Vagina (tissue), 2 donors: ENCODE measurements at regions not wholly inside any gene's neighbourhood (a gene's known extent, or its start where the extent isn't known, plus 50 kb on each side); places are given as distances from the start of the nearest gene placed in this dataset.

ENCODE experiments used
- DNase-seq, 2 donors: peaks; one replicate each; pipeline ENCODE4 v3.0.0-alpha.2; 2017; ENCODE audit errors: extremely low spot score in 2 of 2
- H3K27ac ChIP-seq: fragments of 200-600 bp; sonication (generic); one replicate; pipeline ENCODE4 v1.5.1; 2019
- H3K27me3 ChIP-seq: fragments of 200-600 bp; sonication (generic); one replicate; pipeline ENCODE4 v1.5.1; 2019
- H3K36me3 ChIP-seq, 2 donors: fragments of 200-600 bp; sonication (generic); one replicate each; pipeline ENCODE4 v1.5.1; 2017 to 2019
- H3K4me1 ChIP-seq: fragments of 200-600 bp; sonication (generic); one replicate; pipeline ENCODE4 v1.5.1; 2019
- H3K4me3 ChIP-seq, 2 donors: fragments of 200-600 bp; sonication (generic); 1 replicate in 1 of 2; 2 replicates in 1 of 2; pipeline ENCODE4 v1.5.1; 2016 to 2019
- H3K9me3 ChIP-seq: fragments of 200-600 bp; sonication (generic); one replicate; pipeline ENCODE4 v1.5.1; 2019
- POLR2A ChIP-seq, 2 donors: fragments of 450-650 bp; IDR thresholded peaks; one replicate each; pipeline ENCODE4 v1.6.1; 2017; ENCODE audit warnings: antibody characterized with exemption in 2 of 2, mild to moderate bottlenecking in 2 of 2, moderate library complexity in 2 of 2
- POLR2AphosphoS5 ChIP-seq, 2 donors: sonication (generic); formaldehyde crosslinking; IDR thresholded peaks; one replicate each; pipeline ENCODE4 v1.9.0; 2017; ENCODE audit warnings: antibody characterized with exemption in 2 of 2, mild to moderate bottlenecking in 2 of 2, low read depth in 1 of 2; ENCODE audit not compliant: insufficient read depth in 1 of 2
- intact Hi-C: fragments of 100-400 bp; cut with DNase I; formaldehyde crosslinking; loops from one replicate; pipeline ENCODE4 v1.15.1; 2023
- TF ChIP-seq, protein P1 (sequence below), 3 experiments: fragments of 450-650 bp in 2 of 3; fragments of 200-600 bp in 1 of 3; sonication (generic) in 1 of 3; IDR thresholded peaks; one replicate each; pipeline ENCODE4 v1.5.1; 2017 to 2019; ENCODE audit warnings: antibody characterized with exemption in 3 of 3, mild to moderate bottlenecking in 2 of 3, moderate library complexity in 2 of 3

GRCh38 chr6:105569706-105570105, 166.8 kb upstream of the PREP start:
- DNase-seq = no peak
- H3K27ac ChIP-seq = no peak overlapping the region
- no peak for TF ChIP-seq POLR2A (IDR thresholded peaks at IDR 0.05)
- no peak for TF ChIP-seq POLR2AphosphoS5 (IDR thresholded peaks at IDR 0.05; ENCODE audit: insufficient read depth in 1 of 2, low read depth in 1 of 2)
- TF ChIP-seq, protein P1, sequence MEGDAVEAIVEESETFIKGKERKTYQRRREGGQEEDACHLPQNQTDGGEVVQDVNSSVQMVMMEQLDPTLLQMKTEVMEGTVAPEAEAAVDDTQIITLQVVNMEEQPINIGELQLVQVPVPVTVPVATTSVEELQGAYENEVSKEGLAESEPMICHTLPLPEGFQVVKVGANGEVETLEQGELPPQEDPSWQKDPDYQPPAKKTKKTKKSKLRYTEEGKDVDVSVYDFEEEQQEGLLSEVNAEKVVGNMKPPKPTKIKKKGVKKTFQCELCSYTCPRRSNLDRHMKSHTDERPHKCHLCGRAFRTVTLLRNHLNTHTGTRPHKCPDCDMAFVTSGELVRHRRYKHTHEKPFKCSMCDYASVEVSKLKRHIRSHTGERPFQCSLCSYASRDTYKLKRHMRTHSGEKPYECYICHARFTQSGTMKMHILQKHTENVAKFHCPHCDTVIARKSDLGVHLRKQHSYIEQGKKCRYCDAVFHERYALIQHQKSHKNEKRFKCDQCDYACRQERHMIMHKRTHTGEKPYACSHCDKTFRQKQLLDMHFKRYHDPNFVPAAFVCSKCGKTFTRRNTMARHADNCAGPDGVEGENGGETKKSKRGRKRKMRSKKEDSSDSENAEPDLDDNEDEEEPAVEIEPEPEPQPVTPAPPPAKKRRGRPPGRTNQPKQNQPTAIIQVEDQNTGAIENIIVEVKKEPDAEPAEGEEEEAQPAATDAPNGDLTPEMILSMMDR (IDR thresholded peaks at IDR 0.05) = no peak
- intact Hi-C loops = no loop called here
- H3K4me1 ChIP-seq = no peaks in the 10 kb centered on the region
- H3K27me3 ChIP-seq = no peaks in the 10 kb centered on the region
- H3K4me3 ChIP-seq = no peak overlapping the region
- H3K36me3 ChIP-seq = no peaks in the 10 kb centered on the region
- no peaks in the 10 kb centered on the region for H3K9me3 ChIP-seq

GRCh38 chr6:105568751-105569150, 165.9 kb upstream of the PREP start:
- no peaks in the 10 kb centered on the region for H3K9me3 ChIP-seq
- no peaks in the 10 kb centered on the region for H3K27me3 ChIP-seq
- no peak overlapping the region for H3K4me3 ChIP-seq
- H3K36me3 ChIP-seq = no peaks in the 10 kb centered on the region
- no peak for DNase-seq
- no peaks in the 10 kb centered on the region for H3K4me1 ChIP-seq
- intact Hi-C loops = no loop called here
- no peak for TF ChIP-seq POLR2A (IDR thresholded peaks at IDR 0.05)
- TF ChIP-seq, protein P1 (IDR thresholded peaks at IDR 0.05) = no peak
- no peak for TF ChIP-seq POLR2AphosphoS5 (IDR thresholded peaks at IDR 0.05; ENCODE audit: insufficient read depth in 1 of 2, low read depth in 1 of 2)
- H3K27ac ChIP-seq = no peak overlapping the region

DNA sequence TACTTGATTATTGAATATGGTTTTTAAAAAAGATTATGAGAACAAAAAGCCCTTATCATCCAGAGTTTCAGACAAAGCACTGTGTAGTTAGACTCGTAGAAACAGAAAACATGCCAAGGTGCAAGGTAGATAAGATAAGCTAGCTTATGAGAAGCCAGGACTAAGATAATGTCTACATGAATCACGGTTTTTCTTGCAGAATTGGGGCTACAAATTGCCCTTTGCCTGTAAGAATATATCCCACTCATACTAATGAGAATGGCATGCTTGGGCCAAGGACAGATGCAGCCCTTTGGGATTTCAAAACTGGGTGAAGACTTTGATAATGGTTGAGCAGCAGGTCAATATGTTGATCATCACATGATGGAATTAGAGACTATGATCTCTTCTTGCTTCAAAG, 165.3 kb upstream of the PREP start:
- TF ChIP-seq POLR2AphosphoS5 (IDR thresholded peaks at IDR 0.05; ENCODE audit: insufficient read depth in 1 of 2, low read depth in 1 of 2) (no peak), POLR2A (IDR thresholded peaks at IDR 0.05) (no peak)
- TF ChIP-seq, protein P1 (IDR thresholded peaks at IDR 0.05) = no peak
- Histone ChIP-seq H3K9me3 (no peaks in the 10 kb centered on the region), H3K27me3 (no peaks in the 10 kb centered on the region), H3K36me3 (no peaks in the 10 kb centered on the region), H3K27ac (no peak overlapping the region), H3K4me1 (no peaks in the 10 kb centered on the region), H3K4me3 (no peak overlapping the region)
- no peak for DNase-seq
- intact Hi-C loops = no loop called here

DNA sequence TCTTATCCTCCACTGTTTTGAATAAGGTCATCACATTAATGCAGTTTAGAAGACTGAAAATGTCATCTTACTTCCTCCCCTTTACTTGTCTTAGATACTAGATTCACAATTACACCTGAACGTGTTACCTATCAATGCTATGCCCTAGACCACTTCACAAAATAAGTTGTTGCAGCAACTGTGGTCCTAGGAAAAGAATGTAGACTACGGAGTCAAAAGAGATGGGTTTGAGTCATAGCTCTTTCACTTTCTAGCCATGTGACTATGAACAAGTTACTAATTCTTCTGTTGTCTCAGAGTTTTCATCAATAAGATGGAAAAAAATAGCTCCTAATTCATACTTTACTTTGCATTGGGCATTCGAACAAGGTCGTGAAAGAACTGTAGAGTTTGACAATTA, 164.3 kb upstream of the PREP start:
- H3K36me3 ChIP-seq = no peaks in the 10 kb centered on the region
- no peaks in the 10 kb centered on the region for H3K4me1 ChIP-seq
- H3K27me3 ChIP-seq = no peaks in the 10 kb centered on the region
- TF ChIP-seq POLR2AphosphoS5 (IDR thresholded peaks at IDR 0.05; ENCODE audit: insufficient read depth in 1 of 2, low read depth in 1 of 2) = no peak
- no peak for TF ChIP-seq POLR2A (IDR thresholded peaks at IDR 0.05)
- no peaks in the 10 kb centered on the region for H3K9me3 ChIP-seq
- DNase-seq = no peak
- H3K4me3 ChIP-seq = no peak overlapping the region
- H3K27ac ChIP-seq = no peak overlapping the region
- intact Hi-C loops = no loop called here

DNA sequence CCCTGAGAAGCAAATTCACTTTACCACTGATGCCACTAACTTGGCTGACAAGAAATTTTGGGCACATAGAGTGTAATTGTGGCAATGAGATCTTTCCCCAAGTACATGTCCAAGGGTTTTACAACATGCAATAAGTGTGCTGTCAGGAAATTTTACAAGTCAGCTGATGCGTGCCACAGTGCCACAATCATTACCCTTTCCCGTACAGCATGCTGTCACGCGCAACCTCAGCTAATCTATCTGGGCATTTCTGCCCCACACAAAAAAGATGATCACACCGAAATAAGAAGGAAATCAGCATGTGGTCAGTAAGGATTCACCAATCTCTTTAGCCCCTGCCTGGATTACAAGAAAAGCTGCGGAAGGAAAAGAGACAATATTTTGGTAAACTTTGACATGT, 163.6 kb upstream of the PREP start:
- DNase-seq = no peak
- Histone ChIP-seq H3K27ac (no peak overlapping the region), H3K4me3 (no peak overlapping the region), H3K4me1 (no peaks in the 10 kb centered on the region), H3K27me3 (no peaks in the 10 kb centered on the region), H3K9me3 (no peaks in the 10 kb centered on the region), H3K36me3 (no peaks in the 10 kb centered on the region)
- intact Hi-C loops = no loop called here
- TF ChIP-seq, protein P1 (IDR thresholded peaks at IDR 0.05) = no peak
- no peak for TF ChIP-seq POLR2AphosphoS5 (IDR thresholded peaks at IDR 0.05; ENCODE audit: insufficient read depth in 1 of 2, low read depth in 1 of 2)
- no peak for TF ChIP-seq POLR2A (IDR thresholded peaks at IDR 0.05)
